OCI-LY1 (cell line): ENCODE measurements at regions not wholly inside any gene's neighbourhood (a gene's known extent, or its start where the extent isn't known, plus 50 kb on each side); places are given as distances from the start of the nearest gene placed in this dataset.

Source experiments
- CTCF ChIP-seq: fragments of 200-600 bp; sonication (generic), shearing (Covaris generic); IDR thresholded peaks from 2 replicates; pipeline ENCODE4 v1.5.1; 2017; ENCODE audit warnings: mild to moderate bottlenecking, antibody characterized with exemption, low read length, moderate library complexity, mixed read lengths
- EZH2 ChIP-seq: fragments of 200-600 bp; sonication (generic), shearing (Covaris generic); IDR thresholded peaks from 2 replicates; pipeline ENCODE4 v1.8.0; 2017; ENCODE audit warnings: borderline replicate concordance, mixed run types, mild to moderate bottlenecking, antibody characterized with exemption, low read length, moderate library complexity, mixed read lengths

GRCh38 chr11:92861634-92862033 lies 107.8 kb upstream of the MTNR1B start:
- TF ChIP-seq CTCF (peak; percentile 14; the same call in 1 of the 2 replicates), EZH2 (no peak)
